Right atrium auricular region (tissue), 2 donors: ENCODE measurements at regions not wholly inside any gene's neighbourhood (a gene's known extent, or its start where the extent isn't known, plus 50 kb on each side); places are given as distances from the start of the nearest gene placed in this dataset.
A peak's percentile ranks its signal among the peaks of the same experiment; 100 is the strongest.

ENCODE experiments used
- DNase-seq: peaks from one replicate; pipeline ENCODE4 v3.0.0-alpha.2; 2019; ENCODE audit warnings: low spot score
- H3K27ac ChIP-seq, 2 donors: fragments of 200-600 bp; sonication (generic); 1 replicate in 1 of 2; 2 replicates in 1 of 2; pipeline ENCODE4 v1.5.1; 2016 to 2019
- H3K27me3 ChIP-seq, 2 donors: fragments of 200-600 bp; sonication (generic); one replicate each; pipeline versions ENCODE4 v1.5.1 to v1.6.0; 2017 to 2019
- H3K36me3 ChIP-seq: fragments of 200-600 bp; sonication (generic); one replicate; pipeline ENCODE4 v1.5.1; 2016
- H3K4me1 ChIP-seq, 2 donors: fragments of 200-600 bp; sonication (generic); one replicate each; pipeline versions ENCODE4 v1.5.1 to v1.6.0; 2017 to 2019
- H3K4me3 ChIP-seq, 2 donors: fragments of 200-600 bp; sonication (generic); 1 replicate in 1 of 2; 2 replicates in 1 of 2; pipeline ENCODE4 v1.5.1; 2017 to 2019; ENCODE audit warnings: mild to moderate bottlenecking in 1 of 2, moderate library complexity in 1 of 2
- H3K9me3 ChIP-seq, 2 donors: fragments of 200-600 bp; sonication (generic); one replicate each; pipeline ENCODE4 v1.5.1; 2019
- TF ChIP-seq, protein P1 (sequence below), 2 donors: fragments of 200-600 bp; sonication (generic); IDR thresholded peaks; one replicate each; pipeline ENCODE4 v1.5.1; 2019; ENCODE audit warnings: antibody characterized with exemption in 2 of 2

GRCh38 chr20:22717466-22717865 is 133.1 kb upstream of the FOXA2 start:
- Histone ChIP-seq H3K4me1 (peaks cover 0 to 24% of the 10 kb centered on the region in 2 donors), H3K27ac (peak overlapping the region in 1 of 2 donors; percentile 40), H3K4me3 (no peak overlapping the region), H3K36me3 (no peaks in the 10 kb centered on the region), H3K27me3 (no peaks in the 10 kb centered on the region), H3K9me3 (peaks cover 0 to 7% of the 10 kb centered on the region in 2 donors)
- TF ChIP-seq, protein P1, sequence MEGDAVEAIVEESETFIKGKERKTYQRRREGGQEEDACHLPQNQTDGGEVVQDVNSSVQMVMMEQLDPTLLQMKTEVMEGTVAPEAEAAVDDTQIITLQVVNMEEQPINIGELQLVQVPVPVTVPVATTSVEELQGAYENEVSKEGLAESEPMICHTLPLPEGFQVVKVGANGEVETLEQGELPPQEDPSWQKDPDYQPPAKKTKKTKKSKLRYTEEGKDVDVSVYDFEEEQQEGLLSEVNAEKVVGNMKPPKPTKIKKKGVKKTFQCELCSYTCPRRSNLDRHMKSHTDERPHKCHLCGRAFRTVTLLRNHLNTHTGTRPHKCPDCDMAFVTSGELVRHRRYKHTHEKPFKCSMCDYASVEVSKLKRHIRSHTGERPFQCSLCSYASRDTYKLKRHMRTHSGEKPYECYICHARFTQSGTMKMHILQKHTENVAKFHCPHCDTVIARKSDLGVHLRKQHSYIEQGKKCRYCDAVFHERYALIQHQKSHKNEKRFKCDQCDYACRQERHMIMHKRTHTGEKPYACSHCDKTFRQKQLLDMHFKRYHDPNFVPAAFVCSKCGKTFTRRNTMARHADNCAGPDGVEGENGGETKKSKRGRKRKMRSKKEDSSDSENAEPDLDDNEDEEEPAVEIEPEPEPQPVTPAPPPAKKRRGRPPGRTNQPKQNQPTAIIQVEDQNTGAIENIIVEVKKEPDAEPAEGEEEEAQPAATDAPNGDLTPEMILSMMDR (IDR thresholded peaks at IDR 0.05) = no peak
- DNase-seq = peak; percentile 62

GRCh38 chr20:22719167-22719591 is 134.8 kb upstream of the FOXA2 start:
- Histone ChIP-seq H3K27ac (no peak overlapping the region), H3K9me3 (no peaks in the 10 kb centered on the region), H3K27me3 (no peaks in the 10 kb centered on the region), H3K4me3 (no peak overlapping the region), H3K4me1 (peaks cover 0 to 24% of the 10 kb centered on the region in 2 donors), H3K36me3 (no peaks in the 10 kb centered on the region)
- TF ChIP-seq, protein P1 (IDR thresholded peaks at IDR 0.05) = no peak
- no peak for DNase-seq

- TF ChIP-seq, protein P1 (IDR thresholded peaks at IDR 0.05) = no peak
- no peak overlapping the region for H3K4me3 ChIP-seq
- no peaks in the 10 kb centered on the region for H3K36me3 ChIP-seq
- no peak for DNase-seq
- H3K4me1 ChIP-seq = peaks cover 0 to 24% of the 10 kb centered on the region in 2 donors
- H3K27me3 ChIP-seq = no peaks in the 10 kb centered on the region
- no peaks in the 10 kb centered on the region for H3K9me3 ChIP-seq
- H3K27ac ChIP-seq = no peak overlapping the region
These were observed 135.8 kb upstream of the FOXA2 start for GRCh38 chr20:22720206-22720605.

DNA sequence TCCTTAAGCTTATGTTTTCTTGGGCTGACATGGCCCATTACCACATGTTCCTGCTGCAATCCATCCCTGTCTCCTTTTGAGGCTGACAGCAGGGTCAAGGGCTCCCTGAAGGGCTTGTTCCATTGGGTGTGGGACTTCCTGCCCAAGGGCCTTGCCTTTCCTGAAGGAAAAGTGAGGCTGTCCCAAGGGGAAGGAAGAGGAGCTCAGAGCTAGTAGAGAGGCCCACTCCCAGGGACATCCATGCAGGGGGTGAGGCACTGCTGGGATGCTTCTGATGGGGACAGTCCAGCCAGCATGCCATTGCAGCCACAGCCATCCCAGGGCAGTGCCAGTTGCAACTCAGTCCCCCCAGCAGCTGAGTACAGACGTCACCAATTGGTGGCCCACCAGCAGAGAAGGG is 138.4 kb upstream of the FOXA2 start:
- no peak for DNase-seq
- H3K27me3 ChIP-seq = no peaks in the 10 kb centered on the region
- H3K4me3 ChIP-seq = no peak overlapping the region
- TF ChIP-seq, protein P1 (IDR thresholded peaks at IDR 0.05) = no peak
- no peaks in the 10 kb centered on the region for H3K9me3 ChIP-seq
- no peaks in the 10 kb centered on the region for H3K36me3 ChIP-seq
- peaks cover 0 to 10% of the 10 kb centered on the region in 2 donors for H3K4me1 ChIP-seq
- no peak overlapping the region for H3K27ac ChIP-seq

- Histone ChIP-seq H3K36me3 (no peaks in the 10 kb centered on the region), H3K4me3 (no peak overlapping the region), H3K27me3 (no peaks in the 10 kb centered on the region), H3K4me1 (peaks cover 0 to 9% of the 10 kb centered on the region in 2 donors), H3K27ac (no peak overlapping the region), H3K9me3 (no peaks in the 10 kb centered on the region)
- DNase-seq = no peak
- TF ChIP-seq, protein P1 (IDR thresholded peaks at IDR 0.05) = no peak
These were observed 139.3 kb upstream of the FOXA2 start for GRCh38 chr20:22723659-22724058.

GRCh38 chr20:22728146-22728745 is 143.9 kb upstream of the FOXA2 start:
- TF ChIP-seq, protein P1 (IDR thresholded peaks at IDR 0.05) = no peak
- no peaks in the 10 kb centered on the region for H3K27me3 ChIP-seq
- H3K27ac ChIP-seq = no peak overlapping the region
- H3K36me3 ChIP-seq = no peaks in the 10 kb centered on the region
- no peak overlapping the region for H3K4me3 ChIP-seq
- no peaks in the 10 kb centered on the region for H3K9me3 ChIP-seq
- DNase-seq = no peak
- H3K4me1 ChIP-seq = no peaks in the 10 kb centered on the region
